Tibial nerve (tissue), 4 donors: ENCODE measurements at regions not wholly inside any gene's neighbourhood (a gene's known extent, or its start where the extent isn't known, plus 50 kb on each side); places are given as distances from the start of the nearest gene placed in this dataset.

Experiments used
- DNase-seq, 2 donors: peaks; one replicate each; pipeline ENCODE4 v3.0.0-alpha.2; 2019; ENCODE audit warnings: low spot score in 2 of 2
- H3K27ac ChIP-seq, 4 donors: fragments of 200-600 bp; sonication (generic) in 3 of 4; one replicate each; pipeline ENCODE4 v1.5.1; 2017 to 2019; ENCODE audit warnings: mild to moderate bottlenecking in 1 of 4
- H3K27me3 ChIP-seq, 2 donors: fragments of 200-600 bp; sonication (generic) in 1 of 2; one replicate each; pipeline versions ENCODE4 v1.5.1 to v1.6.0; 2017 to 2019
- H3K36me3 ChIP-seq, 3 donors: fragments of 200-600 bp; sonication (generic); one replicate each; pipeline ENCODE4 v1.5.1; 2018 to 2019
- H3K4me1 ChIP-seq, 4 donors: fragments of 200-600 bp; sonication (generic) in 3 of 4; one replicate each; pipeline ENCODE4 v1.5.1; 2017 to 2019
- H3K4me3 ChIP-seq, 4 donors: fragments of 200-600 bp; sonication (generic) in 3 of 4; one replicate each; pipeline ENCODE4 v1.5.1; 2017 to 2019; ENCODE audit warnings: mild to moderate bottlenecking in 1 of 4, moderate library complexity in 1 of 4
- H3K9me3 ChIP-seq, 4 donors: fragments of 200-600 bp; sonication (generic) in 3 of 4; one replicate each; pipeline ENCODE4 v1.5.1; 2017 to 2019
- CTCF ChIP-seq, 5 experiments: fragments of 200-600 bp in 3 of 5; fragments of 450-650 bp in 2 of 5; sonication (generic) in 3 of 5; IDR thresholded peaks; one replicate each; pipeline ENCODE4 v1.5.1; 2016 to 2019; ENCODE audit warnings: antibody characterized with exemption in 5 of 5, mild to moderate bottlenecking in 3 of 5, moderate library complexity in 2 of 5
- EP300 ChIP-seq, 2 donors: sonication (generic); formaldehyde crosslinking; IDR thresholded peaks; one replicate each; pipeline ENCODE4 v1.6.1; 2017; ENCODE audit warnings: antibody characterized with exemption in 2 of 2, mild to moderate bottlenecking in 1 of 2
- POLR2A ChIP-seq, 2 donors: fragments of 450-650 bp; IDR thresholded peaks; one replicate each; pipeline ENCODE4 v1.6.1; 2017; ENCODE audit warnings: antibody characterized with exemption in 2 of 2, mild to moderate bottlenecking in 2 of 2, moderate library complexity in 2 of 2
- WGBS, 2 donors: methylation state at CpG; one replicate each; pipeline ENCODE4 v1.1.5; 2018; 5-methylcytosine and 5-hydroxymethylcytosine counted together

DNA sequence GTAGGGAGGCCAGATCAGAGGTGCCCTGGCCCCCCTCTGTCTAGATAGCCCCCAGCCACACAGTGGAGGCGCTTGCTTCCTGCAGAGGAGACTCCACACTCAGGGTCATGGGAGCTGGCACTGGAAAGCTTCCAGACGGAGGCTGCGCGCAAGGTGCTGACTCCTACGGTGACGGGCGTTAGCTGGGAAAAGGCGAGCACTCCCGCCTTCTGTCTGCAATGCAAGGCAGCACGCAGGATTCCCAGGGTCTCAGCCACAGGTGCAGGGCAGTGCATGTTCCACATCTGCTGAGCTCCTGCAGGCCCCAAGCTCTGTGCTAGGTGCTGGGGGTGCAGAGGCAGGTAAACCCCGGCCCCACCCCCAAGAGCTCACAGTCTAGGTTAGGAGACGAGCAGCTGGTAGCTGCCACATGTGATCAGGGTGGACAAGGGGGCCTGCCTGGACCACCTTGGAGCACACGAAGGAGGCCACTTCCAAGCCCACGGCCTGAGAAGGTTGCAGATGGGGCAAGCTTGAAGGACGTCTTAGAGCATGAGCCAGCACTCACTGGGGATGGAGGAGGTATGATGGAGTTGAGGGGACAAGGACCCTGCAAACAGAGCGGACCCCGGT is 310.9 kb upstream of the DIO3 start:
- H3K9me3 ChIP-seq = peaks cover 0 to 8% (median 0%) of the 10 kb centered on the region in 4 donors
- no peak overlapping the region for H3K4me3 ChIP-seq
- H3K36me3 ChIP-seq = no peaks in the 10 kb centered on the region
- H3K4me1 ChIP-seq = peaks cover 0 to 3% (median 0%) of the 10 kb centered on the region in 4 donors
- TF ChIP-seq POLR2A (IDR thresholded peaks at IDR 0.05) (no peak), CTCF (IDR thresholded peaks at IDR 0.05) (no peak), EP300 (IDR thresholded peaks at IDR 0.05) (no peak)
- 88 to 89% methylated on average over 14 to 17 of the region's 17 CpGs for WGBS, 2 donors
- H3K27me3 ChIP-seq = no peaks in the 10 kb centered on the region
- H3K27ac ChIP-seq = no peak overlapping the region
- no peak for DNase-seq

DNA sequence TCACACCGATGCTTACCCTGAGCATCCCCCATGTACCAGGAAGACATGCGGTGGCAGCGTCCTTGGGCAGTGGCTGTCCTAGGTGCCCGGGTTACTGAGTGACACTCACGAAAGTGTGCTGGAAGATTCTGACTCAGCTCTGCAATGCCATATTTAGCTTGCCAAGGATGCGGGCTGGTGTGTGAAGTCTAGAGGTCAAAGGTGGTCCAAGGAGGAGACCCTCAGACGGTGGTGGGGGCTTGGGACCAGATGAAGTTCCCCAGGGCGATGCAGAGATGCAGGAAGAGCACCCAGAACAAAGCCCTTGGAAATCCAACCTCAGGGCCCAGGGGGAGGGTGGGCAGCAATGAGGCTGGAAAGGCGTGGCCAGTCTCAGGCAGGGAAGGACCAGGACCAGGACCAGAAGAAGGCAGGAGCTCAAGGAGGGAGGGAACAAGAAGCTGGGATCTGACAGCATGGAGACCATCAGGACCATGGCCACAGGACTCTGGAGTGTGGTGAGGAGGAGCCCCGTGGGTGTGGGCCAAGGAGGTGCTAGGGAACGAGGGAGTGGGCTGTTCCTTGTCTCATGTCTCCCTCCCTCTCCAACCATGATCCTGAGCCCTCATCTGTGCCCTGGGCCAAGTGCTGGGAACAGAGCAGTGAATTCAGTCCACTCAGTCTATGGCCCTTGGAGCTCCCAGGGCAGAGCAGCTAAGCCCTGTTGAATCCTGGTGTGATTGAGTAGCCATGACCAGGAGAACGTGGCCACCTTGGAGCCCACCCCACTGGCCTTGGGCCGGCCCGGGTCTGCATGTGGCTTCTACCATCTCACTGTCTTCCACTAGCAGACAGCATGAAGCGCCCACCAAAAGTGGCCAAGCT is 310.1 kb upstream of the DIO3 start:
- Histone ChIP-seq H3K4me1 (peaks cover 0 to 3% (median 0%) of the 10 kb centered on the region in 4 donors), H3K27ac (no peak overlapping the region), H3K4me3 (no peak overlapping the region), H3K27me3 (no peaks in the 10 kb centered on the region), H3K36me3 (no peaks in the 10 kb centered on the region), H3K9me3 (peaks cover 0 to 8% (median 0%) of the 10 kb centered on the region in 4 donors)
- no peak for DNase-seq
- WGBS, 2 donors = 89 to 92% methylated on average over 12 to 15 of the region's 15 CpGs
- TF ChIP-seq POLR2A (IDR thresholded peaks at IDR 0.05) (no peak), EP300 (IDR thresholded peaks at IDR 0.05) (no peak), CTCF (IDR thresholded peaks at IDR 0.05) (no peak)

GRCh38 chr14:101251812-101252442 is 309.4 kb upstream of the DIO3 start:
- WGBS, 2 donors = 82 to 86% methylated on average over 15 of the region's 15 CpGs
- no peak overlapping the region for H3K4me3 ChIP-seq
- no peak for DNase-seq

GRCh38 chr14:101252443-101253214 is 308.7 kb upstream of the DIO3 start:
- no peak overlapping the region for H3K27ac ChIP-seq
- no peaks in the 10 kb centered on the region for H3K27me3 ChIP-seq
- peaks cover 0 to 3% (median 0%) of the 10 kb centered on the region in 4 donors for H3K4me1 ChIP-seq
- DNase-seq = no peak
- TF ChIP-seq POLR2A (IDR thresholded peaks at IDR 0.05) = no peak
- TF ChIP-seq CTCF (IDR thresholded peaks at IDR 0.05) = no peak
- TF ChIP-seq EP300 (IDR thresholded peaks at IDR 0.05) = no peak
- 83% methylated on average over 13 of the region's 13 CpGs for WGBS, 2 donors
- peaks cover 0 to under 1% (median 0%) of the 10 kb centered on the region in 4 donors for H3K9me3 ChIP-seq
- H3K36me3 ChIP-seq = no peaks in the 10 kb centered on the region
- no peak overlapping the region for H3K4me3 ChIP-seq

More at GRCh38 chr14:101251812-101252442, 309.4 kb upstream of the DIO3 start:
- Histone ChIP-seq H3K4me1 (peaks cover 0 to 3% (median 0%) of the 10 kb centered on the region in 4 donors), H3K36me3 (no peaks in the 10 kb centered on the region), H3K27ac (no peak overlapping the region), H3K9me3 (peaks cover 0 to 7% (median 0%) of the 10 kb centered on the region in 4 donors), H3K27me3 (no peaks in the 10 kb centered on the region)
- TF ChIP-seq EP300 (IDR thresholded peaks at IDR 0.05) = no peak
- no peak for TF ChIP-seq CTCF (IDR thresholded peaks at IDR 0.05)
- TF ChIP-seq POLR2A (IDR thresholded peaks at IDR 0.05) = no peak
